K562 (cell line): ENCODE measurements at regions not wholly inside any gene's neighbourhood (a gene's known extent, or its start where the extent isn't known, plus 50 kb on each side); places are given as distances from the start of the nearest gene placed in this dataset.

ENCODE experiments used
- MTA3 ChIP-seq: fragments of 450-650 bp; formaldehyde crosslinking; IDR thresholded peaks from 2 replicates; pipeline ENCODE4 v1.6.1; 2017; ENCODE audit warnings: mild to moderate bottlenecking, borderline replicate concordance
- SIRT6 ChIP-seq: IDR thresholded peaks from one replicate; pipeline ENCODE4 v1.6.1; 2012; ENCODE audit warnings: low read depth, mild to moderate bottlenecking, control low read depth, inconsistent platforms, low read length, moderate library complexity

- no peak for TF ChIP-seq SIRT6
- no peak for TF ChIP-seq MTA3
Measured at GRCh38 chr1:199301472-199302217, 662.8 kb downstream of the PTPRC start.
